LNCaP clone FGC (cell line): ENCODE measurements at regions not wholly inside any gene's neighbourhood (a gene's known extent, or its start where the extent isn't known, plus 50 kb on each side); places are given as distances from the start of the nearest gene placed in this dataset.
"Not testable (repeated sequence)": the region's sequence is repeated elsewhere in the genome, so short reads cannot be mapped to it uniquely, and the experiment has no call there.

Experiments used
- DNase-seq: peaks from one replicate; pipeline ENCODE4 v3.0.0-alpha.2; 2011; ENCODE audit warnings: low read depth
- H3K4me3 ChIP-seq: 2 replicates; pipeline ENCODE4 v1.5.1; 2011; ENCODE audit warnings: mild to moderate bottlenecking, low read depth, low read length, control low read depth
- CTCF ChIP-seq: IDR thresholded peaks from 2 replicates; pipeline ENCODE4 v1.5.1; 2012; ENCODE audit warnings: mild to moderate bottlenecking; ENCODE audit not compliant: control insufficient read depth, insufficient read depth; ENCODE audit errors: extremely low read depth

- no peak for TF ChIP-seq CTCF
- no peak for DNase-seq
- H3K4me3 ChIP-seq: no peak overlapping the region
Observed at GRCh38 chr13:90883592-90883991, 463.9 kb upstream of the MIR17HG start.

- no peak for TF ChIP-seq CTCF
- no peak for DNase-seq
- no peak overlapping the region for H3K4me3 ChIP-seq
Observed at GRCh38 chr13:90884066-90884465, 463.4 kb upstream of the MIR17HG start.

DNA sequence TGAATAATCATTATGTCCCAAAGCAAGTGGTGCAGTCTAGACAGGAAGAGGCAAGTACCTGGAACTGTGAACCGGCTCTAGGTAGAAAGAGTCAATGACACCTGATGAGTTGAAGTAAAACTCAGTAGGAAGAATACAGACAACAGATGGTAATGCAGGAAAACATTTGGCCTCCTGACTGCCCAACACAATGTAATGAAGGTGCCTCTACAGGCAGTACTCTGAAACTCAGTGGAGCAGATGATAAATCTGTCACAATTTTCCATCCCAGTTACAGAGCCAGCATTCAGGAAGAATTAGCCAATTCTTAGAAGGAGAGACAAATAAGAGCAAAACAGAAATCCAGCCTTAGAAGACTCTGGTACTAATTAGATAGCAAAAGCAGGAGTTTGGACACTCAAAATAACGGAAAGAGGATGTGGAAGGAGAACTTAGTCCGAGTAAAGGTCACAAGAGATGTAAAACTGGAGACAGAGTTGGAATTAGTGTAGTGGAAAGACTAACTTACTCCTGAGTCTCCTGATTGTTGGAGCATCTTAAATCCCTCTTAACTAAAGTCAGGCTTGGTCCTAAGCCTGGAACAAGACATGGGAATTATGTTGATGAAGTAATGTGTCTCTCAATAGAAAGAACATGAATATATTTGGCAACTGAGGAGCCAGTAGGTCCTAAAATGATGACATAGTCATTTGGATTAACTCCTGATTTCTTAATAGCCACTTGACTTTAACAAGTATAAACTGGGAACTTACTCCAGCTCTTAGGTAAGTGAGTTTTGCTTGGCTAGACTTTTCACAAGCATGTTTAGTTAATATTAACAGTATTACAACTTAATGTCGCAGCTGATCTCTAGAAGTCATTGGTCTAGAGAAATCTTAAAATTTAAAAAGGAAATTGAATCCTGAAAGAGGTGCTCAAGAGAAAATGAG lies 457.3 kb upstream of the MIR17HG start:
- DNase-seq: no peak
- TF ChIP-seq CTCF: no peak
- H3K4me3 ChIP-seq: no peak overlapping the region

DNA sequence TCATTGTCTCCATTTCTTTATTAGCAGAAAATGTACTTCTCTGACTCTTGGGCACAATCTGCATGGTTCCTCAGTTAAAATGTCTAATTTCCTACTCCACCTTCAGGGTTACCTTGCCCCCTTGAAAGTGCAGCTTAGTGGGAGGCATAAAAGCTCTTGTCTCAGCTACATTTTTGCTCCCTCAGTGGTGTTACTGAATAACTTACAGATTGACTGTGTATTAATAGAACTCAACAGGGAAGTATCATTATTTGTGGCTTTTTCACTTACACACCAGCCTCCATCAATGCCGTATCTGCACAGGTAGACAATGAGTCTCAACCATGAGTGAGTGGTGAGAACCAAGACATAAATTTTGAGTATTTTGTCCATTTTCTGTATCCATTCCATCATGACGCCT lies 456.2 kb upstream of the MIR17HG start:
- H3K4me3 ChIP-seq: no peak overlapping the region
- DNase-seq: no peak
- TF ChIP-seq CTCF: no peak

GRCh38 chr13:90893199-90893598 lies 454.3 kb upstream of the MIR17HG start:
- H3K4me3 ChIP-seq, DNase-seq: not testable (repeated sequence)

DNA sequence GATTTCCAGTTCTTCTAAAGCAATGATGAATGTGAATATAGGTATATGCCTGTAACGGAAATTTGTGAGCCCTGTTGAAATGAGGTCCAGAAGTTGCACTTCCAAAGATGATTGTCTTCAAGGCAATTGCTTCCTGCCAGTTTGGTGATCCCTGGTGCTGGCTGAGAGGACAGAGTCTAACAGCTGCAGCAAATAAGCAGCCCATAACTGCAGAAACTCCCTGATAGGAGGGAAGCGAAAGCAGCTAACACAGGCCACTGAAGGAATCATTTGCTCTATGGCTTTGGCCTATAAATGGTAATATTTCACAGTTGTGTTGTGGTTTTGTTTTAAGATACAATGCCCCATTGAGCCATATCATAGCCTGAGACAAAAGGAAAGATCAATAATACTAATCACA lies 451.5 kb upstream of the MIR17HG start:
- TF ChIP-seq CTCF: no peak
- DNase-seq: no peak
- H3K4me3 ChIP-seq: no peak overlapping the region

DNA sequence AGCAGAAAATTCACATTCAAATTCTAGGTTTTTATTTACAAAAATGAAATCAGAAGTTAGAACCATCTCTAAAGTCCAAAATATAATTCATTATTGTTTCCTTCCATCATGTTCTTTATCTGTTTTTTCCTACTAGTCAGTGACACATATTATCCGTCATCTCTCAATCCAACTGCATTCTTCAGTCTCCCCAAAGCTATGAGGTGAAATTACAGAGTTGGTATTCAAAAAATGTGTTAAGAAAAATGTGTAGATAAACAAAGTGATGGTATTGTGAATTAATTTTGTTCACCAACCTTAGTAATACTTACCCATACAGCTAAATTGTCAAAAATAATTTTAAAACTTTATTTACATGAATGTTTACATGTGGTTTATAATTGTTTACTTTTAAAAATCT lies 448.7 kb upstream of the MIR17HG start:
- no peak overlapping the region for H3K4me3 ChIP-seq
- DNase-seq: no peak
- TF ChIP-seq CTCF: no peak
